ENCODE measurements at regions not wholly inside any gene's neighbourhood (a gene's known extent, or its start where the extent isn't known, plus 50 kb on each side); places are given as distances from the start of the nearest gene placed in this dataset.

GRCh38 chr1:58976294-58976693 is 192.4 kb upstream of the JUN start:
- no peaks in the 10 kb centered on the region for H3K4me1 Mint-ChIP-seq (ENCODE audit: low read depth)
- no peaks in the 10 kb centered on the region for H3K36me3 Mint-ChIP-seq (ENCODE audit: low read depth)
- no peak overlapping the region for H3K4me3 Mint-ChIP-seq (ENCODE audit: unreplicated experiment)
- no peak overlapping the region for H3K27ac Mint-ChIP-seq (ENCODE audit: unreplicated experiment)
- H3K9me3 Mint-ChIP-seq (ENCODE audit: low read depth), result no peaks in the 10 kb centered on the region
- H3K27me3 Mint-ChIP-seq (ENCODE audit: low read depth), result no peaks in the 10 kb centered on the region
- TF ChIP-seq CTCF (IDR thresholded peaks at IDR 0.05), result no peak
- no peak for DNase-seq (ENCODE audit: low spot score)

GRCh38 chr1:58977598-58977997 is 193.8 kb upstream of the JUN start:
- no peak for TF ChIP-seq CTCF (IDR thresholded peaks at IDR 0.05)
- Mint-ChIP-seq H3K4me3 (ENCODE audit: unreplicated experiment) (no peak overlapping the region), H3K27me3 (ENCODE audit: low read depth) (no peaks in the 10 kb centered on the region), H3K27ac (ENCODE audit: unreplicated experiment) (no peak overlapping the region), H3K4me1 (ENCODE audit: low read depth) (peaks cover 3% of the 10 kb centered on the region), H3K9me3 (ENCODE audit: low read depth) (no peaks in the 10 kb centered on the region), H3K36me3 (ENCODE audit: low read depth) (no peaks in the 10 kb centered on the region)
- DNase-seq (ENCODE audit: low spot score), result no peak

- DNase-seq (ENCODE audit: low spot score), result no peak
- no peak overlapping the region for H3K27ac Mint-ChIP-seq (ENCODE audit: unreplicated experiment)
- peaks cover 6% of the 10 kb centered on the region for H3K4me1 Mint-ChIP-seq (ENCODE audit: low read depth)
- H3K4me3 Mint-ChIP-seq (ENCODE audit: unreplicated experiment), result no peak overlapping the region
- no peaks in the 10 kb centered on the region for H3K27me3 Mint-ChIP-seq (ENCODE audit: low read depth)
- no peaks in the 10 kb centered on the region for H3K9me3 Mint-ChIP-seq (ENCODE audit: low read depth)
- no peak for TF ChIP-seq CTCF (IDR thresholded peaks at IDR 0.05)
- no peaks in the 10 kb centered on the region for H3K36me3 Mint-ChIP-seq (ENCODE audit: low read depth)
These were observed 194.2 kb upstream of the JUN start for GRCh38 chr1:58978096-58978495.

- Mint-ChIP-seq H3K4me1 (ENCODE audit: low read depth) (peaks cover 14% of the 10 kb centered on the region), H3K27me3 (ENCODE audit: low read depth) (no peaks in the 10 kb centered on the region), H3K27ac (ENCODE audit: unreplicated experiment) (no peak overlapping the region), H3K9me3 (ENCODE audit: low read depth) (no peaks in the 10 kb centered on the region), H3K36me3 (ENCODE audit: low read depth) (no peaks in the 10 kb centered on the region), H3K4me3 (ENCODE audit: unreplicated experiment) (no peak overlapping the region)
- no peak for TF ChIP-seq CTCF (IDR thresholded peaks at IDR 0.05)
- DNase-seq (ENCODE audit: low spot score), result no peak
These were observed 195.2 kb upstream of the JUN start for GRCh38 chr1:58979086-58979485.

GRCh38 chr1:58979677-58980076 is 195.8 kb upstream of the JUN start:
- DNase-seq (ENCODE audit: low spot score), result no peak
- Mint-ChIP-seq H3K36me3 (ENCODE audit: low read depth) (no peaks in the 10 kb centered on the region), H3K9me3 (ENCODE audit: low read depth) (no peaks in the 10 kb centered on the region), H3K4me1 (ENCODE audit: low read depth) (peaks cover 14% of the 10 kb centered on the region), H3K4me3 (ENCODE audit: unreplicated experiment) (no peak overlapping the region), H3K27ac (ENCODE audit: unreplicated experiment) (no peak overlapping the region), H3K27me3 (ENCODE audit: low read depth) (no peaks in the 10 kb centered on the region)
- no peak for TF ChIP-seq CTCF (IDR thresholded peaks at IDR 0.05)
